ENCODE measurements at regions not wholly inside any gene's neighbourhood (a gene's known extent, or its start where the extent isn't known, plus 50 kb on each side); places are given as distances from the start of the nearest gene placed in this dataset.

DNA sequence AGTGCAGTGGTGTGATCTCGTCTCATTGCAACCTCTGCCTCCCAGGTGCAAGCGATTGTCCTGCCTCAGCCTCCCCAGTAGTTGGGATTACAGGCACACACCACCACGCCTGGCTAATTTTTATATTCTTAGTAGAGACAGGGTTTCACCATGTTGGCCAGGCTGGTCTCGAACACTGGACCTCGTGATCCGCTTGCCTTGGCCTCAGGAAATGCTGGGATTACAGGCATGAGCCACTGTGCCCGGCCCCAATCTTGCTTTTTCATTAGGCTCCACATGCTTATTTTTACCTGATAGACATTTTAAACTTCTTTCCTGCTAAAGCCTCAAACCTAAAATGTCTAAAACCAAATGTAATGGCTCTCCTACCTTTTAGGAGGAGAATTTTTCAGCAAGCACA lies 817.0 kb upstream of the NECTIN3 start:
- H3K36me3 Mint-ChIP-seq (ENCODE audit: low read depth) = no peaks in the 10 kb centered on the region
- no peak overlapping the region for H3K4me3 Mint-ChIP-seq
- no peaks in the 10 kb centered on the region for H3K27me3 Mint-ChIP-seq
- intact Hi-C loops (cut with micrococcal nuclease) = no loop called here
- DNase-seq = no peak
- no peaks in the 10 kb centered on the region for H3K9me3 Mint-ChIP-seq
- H3K4me1 Mint-ChIP-seq = no peaks in the 10 kb centered on the region
- no peak overlapping the region for H3K27ac Mint-ChIP-seq

DNA sequence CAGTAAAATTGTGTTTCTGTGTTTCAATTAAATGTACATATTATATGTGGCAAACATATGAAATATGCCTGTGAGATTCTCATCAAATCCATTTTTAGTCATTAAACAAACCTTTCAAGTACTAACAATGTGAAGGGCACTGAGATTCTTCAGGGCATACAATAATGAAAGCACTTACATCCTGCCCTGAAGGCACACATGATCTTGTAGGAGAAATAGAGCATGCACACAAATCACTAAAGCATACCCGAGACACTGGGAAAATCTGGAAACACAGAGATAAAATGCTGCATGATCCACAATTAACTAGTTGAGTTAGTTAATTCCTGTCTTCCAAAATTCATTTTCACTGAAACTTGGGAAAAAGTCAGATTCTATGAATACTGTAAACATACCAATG lies 810.5 kb upstream of the NECTIN3 start:
- no peak overlapping the region for H3K4me3 Mint-ChIP-seq
- no peaks in the 10 kb centered on the region for H3K36me3 Mint-ChIP-seq (ENCODE audit: low read depth)
- H3K27me3 Mint-ChIP-seq = no peaks in the 10 kb centered on the region
- DNase-seq = no peak
- H3K9me3 Mint-ChIP-seq = no peaks in the 10 kb centered on the region
- intact Hi-C loops (cut with micrococcal nuclease) = no loop called here
- no peaks in the 10 kb centered on the region for H3K4me1 Mint-ChIP-seq
- no peak overlapping the region for H3K27ac Mint-ChIP-seq

- Mint-ChIP-seq H3K4me3 (no peak overlapping the region), H3K27ac (no peak overlapping the region), H3K4me1 (no peaks in the 10 kb centered on the region), H3K36me3 (ENCODE audit: low read depth) (no peaks in the 10 kb centered on the region), H3K27me3 (no peaks in the 10 kb centered on the region), H3K9me3 (no peaks in the 10 kb centered on the region)
- intact Hi-C loops (cut with micrococcal nuclease) = no loop called here
- DNase-seq = no peak
Measured at GRCh38 chr3:110262896-110263295, 808.7 kb upstream of the NECTIN3 start.

GRCh38 chr3:110265302-110265701 lies 806.3 kb upstream of the NECTIN3 start:
- DNase-seq = no peak
- H3K4me3 Mint-ChIP-seq = no peak overlapping the region
- intact Hi-C loops (cut with micrococcal nuclease) = no loop called here
- no peaks in the 10 kb centered on the region for H3K27me3 Mint-ChIP-seq
- H3K36me3 Mint-ChIP-seq (ENCODE audit: low read depth) = no peaks in the 10 kb centered on the region
- no peaks in the 10 kb centered on the region for H3K4me1 Mint-ChIP-seq
- no peaks in the 10 kb centered on the region for H3K9me3 Mint-ChIP-seq
- H3K27ac Mint-ChIP-seq = no peak overlapping the region

DNA sequence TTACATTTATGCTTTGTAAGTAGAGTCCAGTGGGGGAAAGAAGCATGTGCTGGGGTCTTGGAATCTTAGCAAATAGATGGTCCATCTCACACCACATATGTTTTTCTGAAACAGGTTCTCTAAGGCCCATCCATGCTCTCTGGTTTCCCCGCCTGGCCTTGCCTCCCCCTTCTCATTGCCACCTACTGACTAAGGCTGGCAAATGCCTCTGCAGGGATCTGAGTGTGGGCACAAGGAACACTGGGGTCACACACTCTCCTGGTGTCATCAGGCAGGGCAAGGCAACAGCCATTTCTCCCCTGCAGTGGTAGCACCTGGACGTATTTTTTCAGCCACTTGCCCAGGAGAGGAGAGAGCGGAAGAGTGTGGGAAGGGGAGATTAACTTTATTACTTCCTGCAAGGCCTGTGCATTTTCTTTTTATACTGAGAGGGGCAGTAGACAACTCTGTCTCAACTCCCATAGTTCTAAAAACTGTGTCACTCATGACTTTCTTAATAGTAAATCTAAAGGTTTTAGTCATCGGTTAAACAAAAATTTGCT lies 804.2 kb upstream of the NECTIN3 start:
- H3K4me1 Mint-ChIP-seq = no peaks in the 10 kb centered on the region
- no peaks in the 10 kb centered on the region for H3K36me3 Mint-ChIP-seq (ENCODE audit: low read depth)
- no peak for DNase-seq
- intact Hi-C loops (cut with micrococcal nuclease) = no loop called here
- H3K27me3 Mint-ChIP-seq = no peaks in the 10 kb centered on the region
- H3K27ac Mint-ChIP-seq = peak overlapping the region; percentile 21
- no peak overlapping the region for H3K4me3 Mint-ChIP-seq
- no peaks in the 10 kb centered on the region for H3K9me3 Mint-ChIP-seq

DNA sequence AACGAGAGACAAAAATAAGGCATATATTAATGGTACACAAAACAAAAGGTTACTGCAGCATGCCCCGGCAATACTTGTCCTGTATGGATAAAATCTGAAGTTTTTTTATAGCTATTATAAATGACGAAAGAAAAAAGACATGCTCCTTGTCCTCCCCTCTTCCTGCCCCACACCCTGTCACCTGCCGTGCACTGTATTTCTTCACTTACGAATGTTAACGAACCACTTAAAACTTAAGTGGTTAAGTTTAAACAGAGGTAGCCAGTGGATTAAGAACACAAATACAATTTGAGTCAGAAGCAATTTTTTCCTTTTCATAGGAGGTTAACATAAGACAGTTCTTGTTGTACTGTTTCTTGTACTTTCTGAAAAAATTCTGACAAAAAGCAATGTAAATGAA lies 799.1 kb upstream of the NECTIN3 start:
- Mint-ChIP-seq H3K36me3 (ENCODE audit: low read depth) (no peaks in the 10 kb centered on the region), H3K27ac (no peak overlapping the region), H3K27me3 (no peaks in the 10 kb centered on the region), H3K4me1 (no peaks in the 10 kb centered on the region), H3K9me3 (no peaks in the 10 kb centered on the region), H3K4me3 (no peak overlapping the region)
- DNase-seq = no peak
- intact Hi-C loops (cut with micrococcal nuclease) = no loop called here

GRCh38 chr3:110291886-110292501 lies 779.6 kb upstream of the NECTIN3 start:
- Mint-ChIP-seq H3K36me3 (ENCODE audit: low read depth) (no peaks in the 10 kb centered on the region), H3K4me3 (no peak overlapping the region), H3K4me1 (no peaks in the 10 kb centered on the region), H3K27ac (no peak overlapping the region), H3K27me3 (no peaks in the 10 kb centered on the region), H3K9me3 (peaks cover 16% of the 10 kb centered on the region)
- DNase-seq = no peak
- intact Hi-C loops (cut with micrococcal nuclease) = no loop called here

DNA sequence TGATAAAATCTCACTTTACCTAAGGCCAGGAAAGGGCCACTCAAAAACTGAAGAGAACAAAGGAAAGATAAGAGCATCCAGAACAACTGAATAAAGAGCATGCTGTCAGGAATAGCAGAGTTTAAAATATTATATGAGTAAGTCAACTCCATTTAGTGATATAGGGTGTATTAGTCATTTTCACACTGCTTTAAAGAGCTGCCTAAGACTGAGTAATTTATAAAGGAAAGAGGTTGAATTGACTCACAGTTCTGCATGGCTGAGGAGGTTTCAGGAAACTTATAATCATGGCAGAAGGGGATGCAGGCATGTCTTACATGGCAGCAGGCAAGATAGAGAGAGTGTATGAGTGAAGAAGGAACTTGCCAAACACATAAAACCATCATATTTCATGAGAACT lies 778.0 kb upstream of the NECTIN3 start:
- intact Hi-C loops (cut with micrococcal nuclease) = no loop called here
- H3K36me3 Mint-ChIP-seq (ENCODE audit: low read depth) = no peaks in the 10 kb centered on the region
- H3K27ac Mint-ChIP-seq = no peak overlapping the region
- H3K27me3 Mint-ChIP-seq = no peaks in the 10 kb centered on the region
- H3K4me3 Mint-ChIP-seq = no peak overlapping the region
- H3K4me1 Mint-ChIP-seq = no peaks in the 10 kb centered on the region
- no peak for DNase-seq
- H3K9me3 Mint-ChIP-seq = peaks cover 16% of the 10 kb centered on the region

GRCh38 chr3:110296885-110297284 lies 774.7 kb upstream of the NECTIN3 start:
- Mint-ChIP-seq H3K4me3 (no peak overlapping the region), H3K9me3 (peaks cover 16% of the 10 kb centered on the region), H3K36me3 (ENCODE audit: low read depth) (no peaks in the 10 kb centered on the region), H3K27ac (no peak overlapping the region), H3K4me1 (no peaks in the 10 kb centered on the region), H3K27me3 (no peaks in the 10 kb centered on the region)
- intact Hi-C loops (cut with micrococcal nuclease) = no loop called here
- DNase-seq = no peak

- no peaks in the 10 kb centered on the region for H3K4me1 Mint-ChIP-seq
- no peak for DNase-seq
- no peak overlapping the region for H3K27ac Mint-ChIP-seq
- no peaks in the 10 kb centered on the region for H3K9me3 Mint-ChIP-seq
- intact Hi-C loops (cut with micrococcal nuclease) = no loop called here
- no peak overlapping the region for H3K4me3 Mint-ChIP-seq
- no peaks in the 10 kb centered on the region for H3K27me3 Mint-ChIP-seq
- no peaks in the 10 kb centered on the region for H3K36me3 Mint-ChIP-seq (ENCODE audit: low read depth)
Measured at GRCh38 chr3:110301781-110302180, 769.8 kb upstream of the NECTIN3 start.

DNA sequence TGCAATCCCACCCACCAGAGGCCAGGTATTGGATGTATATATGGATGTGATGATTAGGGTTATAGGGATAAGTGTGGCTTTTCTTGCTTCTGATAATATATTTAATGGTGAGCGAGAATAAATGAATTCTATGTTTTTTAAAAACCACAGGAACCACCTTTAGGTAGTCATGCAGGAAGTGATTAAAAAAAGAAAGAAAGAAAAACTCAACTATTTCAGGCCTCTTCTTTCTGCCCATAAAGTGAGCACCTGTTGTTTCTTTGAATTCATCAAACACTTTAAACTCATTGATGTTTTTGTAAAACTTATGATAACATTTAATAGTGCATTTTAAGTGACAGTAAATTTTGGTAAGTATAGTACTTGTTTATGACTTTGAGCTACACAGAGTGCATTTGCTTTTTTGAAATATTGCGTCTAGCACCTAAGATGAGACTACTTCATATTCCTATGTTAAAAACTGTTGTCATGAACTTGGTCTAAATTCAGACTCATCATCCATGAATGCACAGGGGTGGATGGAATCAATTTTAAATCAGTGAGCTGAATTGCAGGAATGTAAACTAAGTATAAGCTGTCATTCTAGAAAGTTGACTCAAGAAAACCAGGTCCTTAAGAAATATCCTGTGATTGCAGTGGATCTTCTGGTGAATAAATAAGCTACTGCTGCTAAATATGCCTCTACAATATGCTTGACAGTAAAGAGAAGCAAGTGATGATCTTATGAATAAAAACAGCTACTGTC lies 764.4 kb upstream of the NECTIN3 start:
- DNase-seq = no peak
- Mint-ChIP-seq H3K4me1 (no peaks in the 10 kb centered on the region), H3K4me3 (no peak overlapping the region), H3K27ac (no peak overlapping the region), H3K27me3 (peaks cover 3% of the 10 kb centered on the region), H3K9me3 (no peaks in the 10 kb centered on the region), H3K36me3 (ENCODE audit: low read depth) (no peaks in the 10 kb centered on the region)
- intact Hi-C loops (cut with micrococcal nuclease) = no loop called here

DNA sequence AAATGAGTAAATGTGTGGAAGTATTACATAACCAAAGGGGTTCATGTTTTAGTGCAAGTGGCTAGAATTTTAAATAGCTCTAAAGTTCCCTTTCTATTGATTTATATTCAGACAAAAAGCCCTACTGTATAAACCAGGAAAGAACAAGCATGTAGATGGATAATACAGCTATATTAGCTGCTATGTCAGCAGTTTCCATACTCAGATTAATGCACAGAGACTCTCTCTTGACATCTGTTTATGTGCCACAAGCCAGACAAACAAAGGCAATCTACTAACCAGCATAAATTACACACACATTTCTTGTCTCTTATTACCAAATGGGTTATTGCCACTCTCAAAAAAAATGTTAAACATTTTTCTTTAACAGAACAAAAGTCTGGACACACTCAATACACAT lies 760.1 kb upstream of the NECTIN3 start:
- Mint-ChIP-seq H3K36me3 (ENCODE audit: low read depth) (no peaks in the 10 kb centered on the region), H3K27ac (no peak overlapping the region), H3K9me3 (no peaks in the 10 kb centered on the region), H3K4me3 (no peak overlapping the region), H3K4me1 (no peaks in the 10 kb centered on the region), H3K27me3 (peaks cover 7% of the 10 kb centered on the region)
- no peak for DNase-seq
- intact Hi-C loops (cut with micrococcal nuclease) = no loop called here

DNA sequence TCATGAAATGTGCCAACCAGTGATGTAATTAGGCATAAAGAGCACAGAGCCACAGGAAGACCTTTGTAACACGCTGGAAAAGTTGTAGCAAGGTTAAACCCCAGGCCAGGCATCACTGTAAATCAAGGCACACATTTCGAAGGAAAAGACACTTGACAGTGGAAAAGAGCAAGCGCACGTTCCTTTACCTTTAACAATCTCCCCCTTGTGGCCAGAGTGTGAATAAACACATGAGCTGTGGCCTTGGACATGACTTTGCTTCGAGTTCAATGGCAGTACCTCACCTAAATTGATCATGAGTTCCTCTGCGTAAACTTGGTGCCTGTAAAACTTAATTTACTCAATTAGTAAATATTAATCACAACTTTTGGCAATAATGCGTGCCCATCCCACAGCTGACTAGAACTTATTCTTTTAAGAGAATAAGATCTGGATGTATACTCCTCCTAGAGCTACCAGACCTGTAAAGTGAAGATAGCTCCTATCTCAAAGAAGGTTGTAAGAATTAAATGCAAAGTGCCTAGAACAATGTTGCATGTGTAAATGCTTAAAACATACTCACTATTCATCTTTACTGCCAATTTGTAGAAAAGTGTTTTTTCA lies 757.0 kb upstream of the NECTIN3 start:
- Mint-ChIP-seq H3K9me3 (no peaks in the 10 kb centered on the region), H3K27me3 (peaks cover 4% of the 10 kb centered on the region), H3K36me3 (ENCODE audit: low read depth) (no peaks in the 10 kb centered on the region), H3K4me1 (no peaks in the 10 kb centered on the region), H3K27ac (no peak overlapping the region), H3K4me3 (no peak overlapping the region)
- intact Hi-C loops (cut with micrococcal nuclease) = loop anchor here (1.0 kb wide), 1 partner anchor 582 kb away; no protein-coding TSS in a partner anchor
- peak; percentile 86 for DNase-seq

GRCh38 chr3:110318108-110318507 lies 753.5 kb upstream of the NECTIN3 start:
- Mint-ChIP-seq H3K27ac (no peak overlapping the region), H3K27me3 (peaks cover 1% of the 10 kb centered on the region), H3K4me3 (no peak overlapping the region), H3K4me1 (no peaks in the 10 kb centered on the region), H3K36me3 (ENCODE audit: low read depth) (no peaks in the 10 kb centered on the region), H3K9me3 (no peaks in the 10 kb centered on the region)
- intact Hi-C loops (cut with micrococcal nuclease) = no loop called here
- no peak for DNase-seq
